Cardiac fibroblast (primary cell): ENCODE measurements at regions not wholly inside any gene's neighbourhood (a gene's known extent, or its start where the extent isn't known, plus 50 kb on each side); places are given as distances from the start of the nearest gene placed in this dataset.

Experiments
- DNase-seq, 2 donors: peaks; one replicate each; pipeline versions ENCODE4 v3.0.0 to v3.0.0-alpha.2; 2010; ENCODE audit warnings: low read depth in 2 of 2
- H3K4me3 ChIP-seq, 2 donors: replicated peaks in 1 of 2; 1 replicate in 1 of 2; 2 replicates in 1 of 2; pipeline ENCODE4 v1.5.1; 2011; ENCODE audit warnings: low read depth in 2 of 2, low read length in 2 of 2, mild to moderate bottlenecking in 2 of 2, moderate library complexity in 1 of 2
- TF ChIP-seq, protein P1 (sequence below): IDR thresholded peaks from one replicate; pipeline ENCODE4 v1.5.1; 2011; ENCODE audit warnings: low read depth, mild to moderate bottlenecking, low read length, inconsistent platforms

DNA sequence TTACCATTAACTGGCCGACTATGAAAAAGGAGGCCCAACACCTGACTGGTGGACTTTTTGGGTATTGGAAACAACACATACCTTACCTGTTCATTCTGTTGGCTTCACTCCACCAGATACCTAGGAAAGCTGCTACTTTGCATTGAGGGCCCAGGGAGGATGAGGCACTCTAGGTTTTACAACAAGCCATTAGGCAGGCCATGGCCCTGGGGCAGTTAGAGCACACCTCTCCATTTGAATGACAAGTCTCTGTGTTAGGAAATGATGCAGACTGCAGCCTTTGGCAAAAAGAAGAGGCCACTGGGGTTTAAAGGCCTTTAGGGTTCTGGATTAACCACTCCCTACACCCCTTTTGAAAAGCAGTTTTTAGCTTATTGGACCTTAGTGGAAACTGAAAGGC is 144.3 kb downstream of the OR2B2 start:
- TF ChIP-seq, protein P1, sequence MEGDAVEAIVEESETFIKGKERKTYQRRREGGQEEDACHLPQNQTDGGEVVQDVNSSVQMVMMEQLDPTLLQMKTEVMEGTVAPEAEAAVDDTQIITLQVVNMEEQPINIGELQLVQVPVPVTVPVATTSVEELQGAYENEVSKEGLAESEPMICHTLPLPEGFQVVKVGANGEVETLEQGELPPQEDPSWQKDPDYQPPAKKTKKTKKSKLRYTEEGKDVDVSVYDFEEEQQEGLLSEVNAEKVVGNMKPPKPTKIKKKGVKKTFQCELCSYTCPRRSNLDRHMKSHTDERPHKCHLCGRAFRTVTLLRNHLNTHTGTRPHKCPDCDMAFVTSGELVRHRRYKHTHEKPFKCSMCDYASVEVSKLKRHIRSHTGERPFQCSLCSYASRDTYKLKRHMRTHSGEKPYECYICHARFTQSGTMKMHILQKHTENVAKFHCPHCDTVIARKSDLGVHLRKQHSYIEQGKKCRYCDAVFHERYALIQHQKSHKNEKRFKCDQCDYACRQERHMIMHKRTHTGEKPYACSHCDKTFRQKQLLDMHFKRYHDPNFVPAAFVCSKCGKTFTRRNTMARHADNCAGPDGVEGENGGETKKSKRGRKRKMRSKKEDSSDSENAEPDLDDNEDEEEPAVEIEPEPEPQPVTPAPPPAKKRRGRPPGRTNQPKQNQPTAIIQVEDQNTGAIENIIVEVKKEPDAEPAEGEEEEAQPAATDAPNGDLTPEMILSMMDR, result no peak
- no peak overlapping the region for H3K4me3 ChIP-seq

DNA sequence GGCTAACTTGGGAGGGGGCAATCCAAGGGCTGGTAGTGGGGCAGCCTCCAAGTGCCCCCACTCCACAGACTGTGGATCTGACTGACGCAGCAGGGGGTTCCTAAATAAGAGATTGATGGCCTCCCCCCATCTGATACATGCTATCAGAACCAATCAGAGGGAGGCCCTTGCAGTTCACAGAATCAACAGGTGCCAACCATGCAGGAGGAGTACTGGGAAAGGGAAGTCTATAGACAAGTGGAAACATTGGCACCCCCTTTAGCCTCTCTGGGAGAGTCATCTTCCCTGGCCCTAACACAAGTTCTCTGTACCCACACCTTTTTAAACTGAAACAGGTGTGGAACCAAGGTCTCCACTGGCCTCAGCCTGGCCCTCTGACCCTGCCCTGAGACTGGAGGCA is 145.8 kb downstream of the OR2B2 start:
- H3K4me3 ChIP-seq, result no peak overlapping the region
- TF ChIP-seq, protein P1, result no peak
- no peak for DNase-seq

More for the DNA sequence above, 144.3 kb downstream of the OR2B2 start:
- DNase-seq, result no peak

DNA sequence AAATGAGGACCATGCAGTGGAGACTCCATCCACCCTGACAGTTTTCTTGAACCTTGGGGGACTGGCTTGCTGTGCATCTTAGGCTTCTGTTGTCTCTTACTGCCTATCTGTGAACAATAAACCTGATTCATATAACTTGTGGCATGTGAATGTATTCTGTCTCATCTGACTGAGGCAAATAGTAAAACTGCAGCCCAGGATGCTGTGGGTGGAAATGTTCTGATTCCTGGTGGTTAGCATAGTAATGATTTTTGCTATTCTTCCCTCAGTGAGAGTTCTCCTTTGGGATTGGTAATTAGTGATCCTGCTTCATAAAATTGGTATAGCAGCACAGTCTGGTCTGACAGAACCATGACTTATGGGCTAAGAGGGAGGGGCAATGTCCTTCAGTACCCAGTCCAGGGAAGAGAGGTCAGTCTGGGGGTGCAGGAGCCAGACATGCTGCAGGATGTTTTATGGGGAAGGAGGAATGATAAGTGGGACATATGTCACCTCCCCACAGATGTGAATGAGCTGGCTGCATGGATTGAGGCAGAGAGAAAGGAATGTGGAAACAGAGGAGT is 147.1 kb downstream of the OR2B2 start:
- no peak for DNase-seq
- no peak overlapping the region for H3K4me3 ChIP-seq
- TF ChIP-seq, protein P1, result no peak

DNA sequence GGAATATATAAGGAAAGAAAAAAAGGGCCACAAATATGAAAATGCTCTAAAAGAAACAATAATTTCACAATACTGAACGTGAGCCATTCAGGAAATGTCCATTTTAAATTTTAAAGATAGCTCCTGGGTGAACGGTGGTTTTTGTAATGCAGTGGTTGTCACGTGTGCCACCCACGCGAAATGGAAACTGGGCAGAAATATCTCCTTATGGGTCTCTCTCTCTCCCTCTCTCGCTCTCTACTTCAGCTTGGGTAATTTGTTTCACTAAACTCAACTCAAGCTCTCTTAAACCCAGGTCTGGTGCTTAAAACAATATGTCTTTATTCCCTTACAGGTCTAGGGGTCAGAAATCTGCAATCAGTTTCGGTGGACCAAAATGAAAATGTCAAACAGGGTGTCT is 150.8 kb downstream of the OR2B2 start:
- no peak overlapping the region for H3K4me3 ChIP-seq
- DNase-seq, result peak; percentile 24 to 60
- TF ChIP-seq, protein P1, result no peak

DNA sequence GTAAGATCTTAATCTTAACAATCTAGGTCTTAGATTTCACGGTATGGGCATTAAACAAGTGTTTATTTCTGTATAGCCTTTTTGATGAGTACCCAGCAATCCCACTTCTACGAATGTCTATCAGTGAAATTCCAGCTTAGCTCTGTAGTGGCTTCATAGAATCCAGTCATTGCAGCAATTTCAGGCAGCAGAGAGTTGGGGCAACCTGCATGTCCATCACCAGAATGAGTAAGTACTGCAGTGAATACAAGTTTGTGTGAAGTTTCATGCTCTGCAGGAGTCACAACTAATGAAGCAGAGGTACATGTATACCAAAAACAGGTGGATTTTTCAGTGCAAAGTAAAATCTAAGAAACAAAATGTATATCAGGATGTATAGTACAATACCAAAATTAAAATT is 151.7 kb downstream of the OR2B2 start:
- H3K4me3 ChIP-seq, result no peak overlapping the region
- TF ChIP-seq, protein P1, result no peak
- no peak for DNase-seq

DNA sequence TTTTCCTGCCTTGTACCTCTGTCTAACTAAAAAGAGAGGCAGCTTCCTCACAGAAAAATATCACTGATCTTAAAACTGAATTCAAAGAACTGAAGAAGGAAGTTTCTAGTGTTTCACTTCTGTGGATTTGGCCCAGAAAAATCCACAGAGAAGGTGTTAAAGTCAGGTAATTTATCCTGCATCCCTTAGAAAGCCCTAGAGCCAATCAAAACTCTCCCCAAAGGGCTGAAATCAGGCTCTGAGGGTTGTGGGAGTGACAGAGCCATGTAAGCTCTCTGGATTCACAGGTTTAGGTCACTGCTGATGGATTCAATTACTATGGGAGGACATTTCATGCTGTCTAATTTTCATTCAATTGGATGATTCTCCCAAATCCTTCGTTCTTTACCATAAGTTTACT is 152.3 kb downstream of the OR2B2 start:
- H3K4me3 ChIP-seq, result no peak overlapping the region
- no peak for DNase-seq
- TF ChIP-seq, protein P1, result no peak

DNA sequence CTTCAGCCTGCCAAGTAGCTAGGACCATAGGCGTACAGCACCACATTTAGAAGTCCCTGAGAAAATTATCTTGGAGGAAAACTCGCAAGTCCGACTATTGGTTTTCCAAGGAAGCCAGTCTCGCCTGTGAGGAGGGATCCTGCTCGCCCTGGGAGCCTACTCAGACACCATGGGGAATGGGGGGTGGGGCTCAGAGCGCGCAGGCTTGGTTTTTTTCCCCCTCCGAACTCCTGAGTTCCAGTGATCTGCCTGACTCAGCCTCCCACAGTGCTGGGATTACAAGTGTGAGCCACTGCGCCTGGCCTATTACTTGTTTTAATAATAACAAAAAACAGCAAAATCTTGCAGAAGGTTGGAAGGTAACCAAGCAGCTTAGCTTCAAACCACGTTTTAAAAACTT is 153.7 kb downstream of the OR2B2 start:
- TF ChIP-seq, protein P1, result no peak
- no peak for DNase-seq
- H3K4me3 ChIP-seq, result no peak overlapping the region
